ENCODE measurements at regions not wholly inside any gene's neighbourhood (a gene's known extent, or its start where the extent isn't known, plus 50 kb on each side); places are given as distances from the start of the nearest gene placed in this dataset.
"Not testable (repeated sequence)": the region's sequence is repeated elsewhere in the genome, so short reads cannot be mapped to it uniquely, and the experiment has no call there.

DNA sequence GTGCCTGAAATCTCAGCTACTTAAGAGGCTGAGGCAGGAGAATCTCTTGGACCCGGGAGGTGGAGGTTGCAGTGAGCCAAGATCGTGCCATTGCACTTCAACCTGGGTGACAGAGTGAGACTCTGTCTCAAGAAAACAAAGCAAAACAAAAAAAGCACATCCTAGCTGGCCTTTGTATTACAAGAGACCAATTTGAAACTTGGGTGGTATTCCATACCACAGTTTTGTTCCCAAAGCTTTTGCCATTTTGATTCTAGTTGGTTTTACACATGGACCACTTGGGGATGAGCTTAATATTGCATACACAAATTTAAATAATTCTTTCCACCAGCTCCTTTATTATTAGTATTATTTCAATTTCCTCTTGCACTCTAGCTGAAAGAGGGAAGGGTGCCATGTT lies 276.9 kb upstream of the SLC16A7 start:
- Mint-ChIP-seq H3K27ac (no peak overlapping the region), H3K27me3 (ENCODE audit: low read depth) (no peaks in the 10 kb centered on the region), H3K4me1 (ENCODE audit: low read depth) (no peaks in the 10 kb centered on the region)

DNA sequence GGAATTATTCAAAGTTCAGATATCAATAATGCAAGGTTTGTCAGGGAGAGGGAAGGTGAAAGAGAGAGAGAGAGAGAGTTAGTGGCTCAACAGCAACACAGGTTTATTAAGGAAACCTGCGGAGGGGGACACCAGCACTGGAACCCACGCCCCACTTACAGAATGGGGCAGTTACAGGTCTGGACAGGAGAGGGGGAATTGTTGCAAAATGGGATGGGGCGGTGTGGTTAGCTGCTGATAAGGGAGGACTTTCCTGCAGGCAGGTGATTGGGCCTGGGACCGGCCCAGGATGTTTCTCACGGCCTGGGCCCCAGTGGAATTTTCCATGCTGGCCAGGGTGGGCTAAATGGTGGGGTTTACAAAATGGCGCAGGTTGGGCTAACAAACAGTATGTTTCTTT lies 278.2 kb upstream of the SLC16A7 start:
- Mint-ChIP-seq H3K4me3 (no peak overlapping the region), H3K27me3 (ENCODE audit: low read depth) (no peaks in the 10 kb centered on the region), H3K4me1 (ENCODE audit: low read depth) (no peaks in the 10 kb centered on the region), H3K27ac (no peak overlapping the region), H3K9me3 (peaks cover 0 to 4% of the 10 kb centered on the region in 2 donors), H3K36me3 (ENCODE audit: insufficient read depth in 2 of 2) (no peaks in the 10 kb centered on the region)
- ATAC-seq (replicated peaks in 1 of 2) (no peak), DNase-seq (no peak)

More for the DNA sequence above, 276.9 kb upstream of the SLC16A7 start:
- H3K36me3 Mint-ChIP-seq (ENCODE audit: insufficient read depth in 2 of 2) = no peaks in the 10 kb centered on the region
- no peak overlapping the region for H3K4me3 Mint-ChIP-seq
- no peak for DNase-seq
- ATAC-seq (replicated peaks in 1 of 2) = no peak
- no peaks in the 10 kb centered on the region for H3K9me3 Mint-ChIP-seq

DNA sequence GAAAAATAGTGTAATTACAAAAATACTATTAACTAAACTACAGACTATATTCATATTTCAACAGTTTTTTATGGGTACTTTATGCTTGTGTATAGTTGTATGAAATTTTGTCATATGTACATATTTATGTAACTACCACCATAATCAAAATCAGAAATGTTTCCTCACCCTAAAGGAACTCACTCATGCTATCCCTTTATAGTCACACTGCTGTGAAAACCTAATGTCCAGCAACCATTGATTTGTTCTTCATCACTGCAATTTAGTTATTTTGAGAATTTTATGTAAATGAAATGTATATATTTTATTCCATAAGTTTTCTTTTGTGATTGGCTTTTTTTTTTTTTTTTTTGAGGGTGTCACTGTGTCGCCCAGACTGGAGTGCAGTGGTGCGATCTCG lies 278.9 kb upstream of the SLC16A7 start:
- no peak for DNase-seq
- Mint-ChIP-seq H3K4me1 (ENCODE audit: low read depth) (no peaks in the 10 kb centered on the region), H3K27me3 (ENCODE audit: low read depth) (no peaks in the 10 kb centered on the region), H3K4me3 (no peak overlapping the region), H3K27ac (no peak overlapping the region), H3K9me3 (peaks cover 3 to 4% of the 10 kb centered on the region in 2 donors), H3K36me3 (ENCODE audit: insufficient read depth in 2 of 2) (no peaks in the 10 kb centered on the region)
- ATAC-seq (replicated peaks in 1 of 2) = no peak

DNA sequence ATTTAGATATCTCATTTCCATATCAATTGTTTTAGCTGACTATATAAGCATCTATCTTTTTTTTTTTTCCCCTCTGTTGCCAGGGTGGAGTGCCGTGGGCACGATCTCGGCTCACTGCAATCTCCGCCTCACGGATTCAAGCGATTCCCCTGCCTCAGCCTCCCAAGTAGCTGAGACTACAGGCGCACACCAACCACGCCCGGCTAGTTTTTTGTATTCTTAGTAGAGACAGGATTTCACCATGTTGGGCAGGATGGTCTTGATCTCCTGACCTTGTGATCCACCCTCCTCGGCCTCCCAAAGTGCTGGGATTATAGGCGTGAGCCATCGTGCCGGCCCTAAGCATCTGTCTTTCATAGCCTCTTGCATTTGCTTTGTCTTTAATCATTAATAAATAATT lies 279.5 kb upstream of the SLC16A7 start:
- not testable (repeated sequence) for H3K4me1 Mint-ChIP-seq (ENCODE audit: low read depth); H3K27ac Mint-ChIP-seq; H3K4me3 Mint-ChIP-seq; H3K27me3 Mint-ChIP-seq (ENCODE audit: low read depth); ATAC-seq (replicated peaks in 1 of 2); DNase-seq; H3K36me3 Mint-ChIP-seq (ENCODE audit: insufficient read depth in 2 of 2)
- peaks cover 7 to 10% of the 10 kb centered on the region in 2 donors for H3K9me3 Mint-ChIP-seq

DNA sequence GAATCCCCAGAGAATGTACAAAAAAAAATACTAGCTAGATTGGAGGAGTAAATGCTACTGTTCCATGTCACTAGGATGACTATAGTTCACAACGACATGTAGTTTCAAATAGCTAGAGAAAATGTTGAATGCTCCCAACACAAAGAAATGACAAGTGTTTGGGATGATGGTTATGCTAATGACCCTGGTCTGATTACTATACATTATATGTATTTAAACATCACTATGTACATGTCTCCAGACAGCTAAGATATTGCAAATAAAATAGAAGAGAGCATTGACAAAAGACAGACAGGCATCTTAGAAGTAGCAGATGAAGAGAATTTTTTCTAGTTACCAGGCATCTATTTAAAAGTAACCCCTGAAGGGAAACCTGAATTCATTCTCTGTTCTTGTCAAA lies 281.6 kb upstream of the SLC16A7 start:
- Mint-ChIP-seq H3K27me3 (ENCODE audit: low read depth) (no peaks in the 10 kb centered on the region), H3K9me3 (peaks cover 9 to 12% of the 10 kb centered on the region in 2 donors), H3K4me3 (no peak overlapping the region), H3K27ac (no peak overlapping the region), H3K4me1 (ENCODE audit: low read depth) (no peaks in the 10 kb centered on the region), H3K36me3 (ENCODE audit: insufficient read depth in 2 of 2) (peaks cover 0 to 2% of the 10 kb centered on the region in 2 donors)
- no peak for DNase-seq
- ATAC-seq (replicated peaks in 1 of 2) = no peak

DNA sequence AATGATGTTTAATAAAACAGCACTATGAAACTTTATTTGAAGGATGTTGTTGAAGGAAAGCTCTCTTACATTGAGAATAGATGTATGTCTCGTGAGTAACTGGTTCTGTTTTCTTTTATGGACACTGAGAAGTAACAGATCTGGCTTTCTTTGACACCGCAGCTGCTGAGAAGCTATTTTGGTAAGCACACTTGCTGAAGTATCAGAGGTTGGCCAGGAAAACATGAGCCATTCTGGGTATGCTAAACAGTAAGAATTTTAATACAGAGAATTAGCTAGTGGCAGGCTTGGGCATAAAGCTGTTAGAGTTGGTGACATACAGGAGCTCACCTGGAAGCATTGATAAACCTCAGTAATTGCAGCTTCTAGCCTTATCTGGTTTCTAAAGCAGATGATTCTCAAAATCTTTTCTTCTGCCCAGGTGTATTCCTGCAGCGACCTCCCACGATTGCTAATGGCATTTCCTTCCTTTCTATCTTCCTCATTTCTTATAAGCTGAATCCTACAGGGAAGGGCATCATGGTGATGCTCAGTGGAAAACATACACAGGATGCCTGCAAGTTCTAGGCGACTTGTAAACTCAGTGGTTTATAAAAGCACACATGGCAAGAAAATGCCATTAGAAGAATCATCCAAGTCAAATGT lies 291.6 kb upstream of the SLC16A7 start:
- ATAC-seq (replicated peaks in 1 of 2) = no peak

DNA sequence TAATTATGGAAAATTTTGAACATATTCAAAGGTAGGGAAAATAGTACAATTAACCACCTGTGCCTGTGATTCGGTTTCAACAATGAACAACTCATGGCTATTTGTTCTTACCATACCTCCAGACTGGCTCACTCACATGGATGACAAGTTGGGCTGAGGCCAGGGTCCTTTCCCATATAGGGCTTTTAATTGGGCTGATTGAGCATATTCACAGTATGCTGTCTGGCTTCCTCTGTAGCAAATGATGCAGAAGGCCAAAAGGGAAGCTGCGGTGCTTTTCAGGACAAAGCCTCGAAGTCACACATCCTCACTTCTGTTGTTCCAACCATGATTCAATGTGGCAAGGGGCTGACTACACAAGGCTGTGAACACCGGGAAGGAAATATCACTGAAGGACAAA lies 297.5 kb upstream of the SLC16A7 start:
- peaks cover 7 to 9% of the 10 kb centered on the region in 2 donors for H3K9me3 Mint-ChIP-seq
- DNase-seq = no peak
- no peak overlapping the region for H3K27ac Mint-ChIP-seq
- H3K27me3 Mint-ChIP-seq (ENCODE audit: low read depth) = no peaks in the 10 kb centered on the region
- no peaks in the 10 kb centered on the region for H3K36me3 Mint-ChIP-seq (ENCODE audit: insufficient read depth in 2 of 2)
- no peak overlapping the region for H3K4me3 Mint-ChIP-seq
- ATAC-seq (replicated peaks in 1 of 2) = no peak
- H3K4me1 Mint-ChIP-seq (ENCODE audit: low read depth) = no peaks in the 10 kb centered on the region

More for the DNA sequence above, 291.6 kb upstream of the SLC16A7 start:
- no peak overlapping the region for H3K27ac Mint-ChIP-seq
- no peaks in the 10 kb centered on the region for H3K36me3 Mint-ChIP-seq (ENCODE audit: insufficient read depth in 2 of 2)
- peaks cover 3 to 9% of the 10 kb centered on the region in 2 donors for H3K9me3 Mint-ChIP-seq
- DNase-seq = no peak
- no peaks in the 10 kb centered on the region for H3K4me1 Mint-ChIP-seq (ENCODE audit: low read depth)
- no peaks in the 10 kb centered on the region for H3K27me3 Mint-ChIP-seq (ENCODE audit: low read depth)
- no peak overlapping the region for H3K4me3 Mint-ChIP-seq

DNA sequence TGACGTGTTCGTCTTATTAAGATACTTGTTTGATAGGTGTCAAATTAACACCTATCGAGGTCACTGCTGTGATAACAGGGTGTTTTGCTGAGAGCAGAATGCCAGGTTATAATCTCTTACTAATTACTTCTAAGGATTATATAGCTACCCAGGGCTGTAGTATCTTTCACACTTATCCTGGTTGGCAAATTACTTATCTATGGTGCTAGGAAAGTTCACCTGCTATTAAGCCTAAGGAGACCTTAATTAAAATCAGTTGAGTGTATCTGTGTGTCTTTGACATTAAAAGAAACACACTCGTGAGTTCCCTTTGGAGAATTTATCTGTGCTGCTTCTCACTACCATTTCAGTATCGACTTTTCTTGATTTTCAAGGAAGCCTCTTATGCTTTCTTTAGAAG lies 301.6 kb upstream of the SLC16A7 start:
- Mint-ChIP-seq H3K9me3 (peaks cover 0 to 4% of the 10 kb centered on the region in 2 donors), H3K4me1 (ENCODE audit: low read depth) (no peaks in the 10 kb centered on the region), H3K27me3 (ENCODE audit: low read depth) (no peaks in the 10 kb centered on the region), H3K27ac (no peak overlapping the region), H3K4me3 (no peak overlapping the region), H3K36me3 (ENCODE audit: insufficient read depth in 2 of 2) (no peaks in the 10 kb centered on the region)
- DNase-seq (no peak), ATAC-seq (replicated peaks in 1 of 2) (no peak)

DNA sequence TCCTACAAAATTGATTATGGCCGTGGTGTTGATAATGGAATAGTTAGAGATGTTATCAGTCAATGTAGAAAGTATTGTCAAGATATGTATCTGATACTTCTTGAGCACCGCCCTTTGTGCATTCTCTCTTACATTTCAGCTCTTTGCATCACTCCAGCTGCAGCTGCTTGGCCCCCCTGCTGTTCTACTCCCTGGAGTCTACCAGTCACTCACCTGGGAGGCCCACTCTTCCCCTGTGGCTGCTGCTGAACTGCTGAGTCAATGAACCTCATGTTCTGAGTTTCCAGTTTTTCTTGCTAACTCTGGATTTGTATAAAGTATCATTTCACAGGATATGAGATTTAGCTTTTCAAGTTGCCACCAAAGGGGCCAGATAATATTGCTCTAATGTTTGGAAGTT lies 312.8 kb upstream of the SLC16A7 start:
- peaks cover 0 to 1% of the 10 kb centered on the region in 2 donors for H3K9me3 Mint-ChIP-seq
- no peaks in the 10 kb centered on the region for H3K36me3 Mint-ChIP-seq (ENCODE audit: insufficient read depth in 2 of 2)
- ATAC-seq (replicated peaks in 1 of 2) (no peak), DNase-seq (no peak)
- H3K27me3 Mint-ChIP-seq (ENCODE audit: low read depth) = no peaks in the 10 kb centered on the region
- H3K4me1 Mint-ChIP-seq (ENCODE audit: low read depth) = no peaks in the 10 kb centered on the region
- no peak overlapping the region for H3K4me3 Mint-ChIP-seq
- H3K27ac Mint-ChIP-seq = no peak overlapping the region

DNA sequence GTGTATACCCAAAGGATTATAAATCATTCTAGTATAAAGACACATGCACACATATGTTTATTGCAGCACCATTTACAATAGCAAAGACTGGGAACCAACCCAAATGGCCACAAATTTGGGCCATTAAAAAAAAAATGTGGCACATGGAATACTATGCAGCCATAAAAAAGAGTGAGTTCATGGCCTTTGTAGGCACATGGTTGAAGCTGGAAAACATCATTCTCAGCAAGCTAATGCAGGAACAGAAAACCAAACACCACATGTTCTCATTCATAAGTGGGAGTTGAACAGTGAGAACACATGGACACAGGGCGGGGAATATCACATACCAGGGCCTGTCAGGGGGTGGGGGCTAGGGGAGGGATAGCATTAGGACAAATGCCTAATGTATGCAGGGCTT lies 322.3 kb upstream of the SLC16A7 start:
- H3K4me3 Mint-ChIP-seq; H3K4me1 Mint-ChIP-seq (ENCODE audit: low read depth); H3K27ac Mint-ChIP-seq; H3K27me3 Mint-ChIP-seq (ENCODE audit: low read depth); DNase-seq; ATAC-seq (replicated peaks in 1 of 2); H3K36me3 Mint-ChIP-seq (ENCODE audit: insufficient read depth in 2 of 2): not testable (repeated sequence)
- peaks cover 7 to 12% of the 10 kb centered on the region in 2 donors for H3K9me3 Mint-ChIP-seq

DNA sequence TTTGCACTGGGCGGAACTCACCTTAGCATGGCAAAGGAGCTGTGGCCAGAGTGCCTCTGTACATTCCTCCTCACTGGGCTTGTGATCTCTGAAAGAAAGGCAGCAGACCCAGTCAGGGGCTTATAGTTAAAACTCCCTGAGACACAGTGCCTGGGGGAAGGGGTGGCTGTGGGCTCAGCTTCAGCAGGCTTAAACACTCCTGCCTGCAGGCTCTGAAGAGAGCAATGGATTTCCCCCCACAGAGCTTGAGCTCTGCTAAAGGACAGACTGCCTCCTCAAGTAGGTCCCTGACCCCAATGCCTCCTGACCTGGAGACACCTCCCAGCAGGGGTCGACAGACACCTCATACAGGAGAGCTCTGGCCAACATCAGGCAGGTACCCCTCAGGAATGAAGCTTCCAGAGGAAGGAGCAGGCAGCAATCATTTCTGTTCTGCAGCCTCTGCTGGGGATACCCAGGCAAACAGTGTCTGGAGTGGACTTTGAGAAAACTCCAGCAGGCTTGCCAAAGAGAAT lies 327.5 kb upstream of the SLC16A7 start:
- H3K4me3 Mint-ChIP-seq = no peak overlapping the region

DNA sequence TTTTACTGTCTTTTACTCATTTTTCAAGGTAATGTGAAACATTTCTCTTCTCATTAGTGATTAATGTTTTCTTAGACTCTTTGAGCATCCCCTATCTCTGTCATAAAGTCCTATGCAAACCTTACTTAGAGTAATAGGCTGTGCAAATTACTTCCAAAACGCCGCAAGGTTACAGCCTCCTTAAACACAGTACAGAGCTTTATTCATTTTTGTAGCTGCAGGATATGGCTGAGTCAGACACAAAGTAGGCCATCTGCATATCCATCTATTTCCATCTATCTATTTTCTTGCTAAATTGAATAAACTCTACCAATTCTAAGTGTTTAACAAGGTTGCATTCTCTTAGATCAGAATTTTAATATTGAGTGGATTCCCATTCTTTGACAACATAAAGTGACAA lies 335.6 kb upstream of the SLC16A7 start:
- no peaks in the 10 kb centered on the region for H3K36me3 Mint-ChIP-seq (ENCODE audit: insufficient read depth in 2 of 2)
- no peaks in the 10 kb centered on the region for H3K9me3 Mint-ChIP-seq
- DNase-seq (no peak), ATAC-seq (replicated peaks in 1 of 2) (no peak)
- no peak overlapping the region for H3K4me3 Mint-ChIP-seq
- H3K27ac Mint-ChIP-seq = no peak overlapping the region
- H3K4me1 Mint-ChIP-seq (ENCODE audit: low read depth) = no peaks in the 10 kb centered on the region
- H3K27me3 Mint-ChIP-seq (ENCODE audit: low read depth) = no peaks in the 10 kb centered on the region

More for the DNA sequence above, 327.5 kb upstream of the SLC16A7 start:
- Mint-ChIP-seq H3K4me1 (ENCODE audit: low read depth) (no peaks in the 10 kb centered on the region), H3K36me3 (ENCODE audit: insufficient read depth in 2 of 2) (peaks cover 0 to 2% of the 10 kb centered on the region in 2 donors), H3K27me3 (ENCODE audit: low read depth) (no peaks in the 10 kb centered on the region), H3K9me3 (peaks cover 5 to 12% of the 10 kb centered on the region in 2 donors), H3K27ac (no peak overlapping the region)
- no peak for DNase-seq
- no peak for ATAC-seq (replicated peaks in 1 of 2)

DNA sequence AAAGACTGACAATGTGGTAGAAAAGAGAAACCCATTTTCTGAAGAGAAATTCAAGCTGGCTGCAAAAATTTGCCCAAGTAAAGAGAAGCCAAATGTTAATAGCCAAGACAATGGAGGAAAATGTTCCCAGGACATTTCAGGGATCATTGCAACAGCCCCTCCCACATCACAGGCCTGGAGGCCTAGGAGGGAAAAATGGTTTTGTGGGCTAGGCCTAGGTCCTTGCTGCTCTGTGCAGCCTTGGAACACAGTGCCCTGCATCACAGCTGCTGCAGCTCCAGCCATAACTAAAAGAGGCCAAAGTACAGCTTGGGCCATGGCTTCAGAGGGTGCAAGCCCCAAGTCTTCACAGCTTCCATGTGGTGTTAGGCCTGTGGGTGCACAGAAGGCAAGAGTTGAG lies 332.4 kb upstream of the LRIG3 start:
- H3K36me3 Mint-ChIP-seq (ENCODE audit: insufficient read depth in 2 of 2) = peaks cover 1 to 4% of the 10 kb centered on the region in 2 donors
- no peaks in the 10 kb centered on the region for H3K27me3 Mint-ChIP-seq (ENCODE audit: low read depth)
- ATAC-seq (replicated peaks in 1 of 2) (no peak), DNase-seq (no peak)
- H3K9me3 Mint-ChIP-seq = peaks cover 2 to 14% of the 10 kb centered on the region in 2 donors
- no peak overlapping the region for H3K27ac Mint-ChIP-seq
- no peak overlapping the region for H3K4me3 Mint-ChIP-seq
- no peaks in the 10 kb centered on the region for H3K4me1 Mint-ChIP-seq (ENCODE audit: low read depth)

DNA sequence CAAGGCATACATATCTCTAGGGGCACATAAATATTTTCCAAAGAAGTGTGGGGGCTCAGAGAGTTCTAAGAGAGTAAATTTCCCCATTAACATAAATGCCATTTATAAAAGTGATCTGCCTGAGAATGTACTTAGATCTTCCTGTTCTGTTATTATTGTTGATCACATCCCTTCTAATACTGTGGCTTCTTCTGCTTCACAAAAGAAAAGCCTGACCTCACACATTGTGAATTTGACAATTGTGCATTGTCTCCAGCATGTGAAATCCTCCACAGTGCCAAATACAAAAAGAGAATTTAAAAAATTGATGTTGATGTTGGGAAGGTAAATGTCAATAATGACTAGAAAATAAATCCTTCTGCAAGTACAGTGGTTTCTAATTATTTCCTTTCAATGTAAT lies 330.5 kb upstream of the LRIG3 start:
- ATAC-seq (replicated peaks in 1 of 2) = no peak
- Mint-ChIP-seq H3K36me3 (ENCODE audit: insufficient read depth in 2 of 2) (peaks cover 1 to 4% of the 10 kb centered on the region in 2 donors), H3K9me3 (peaks cover 2 to 14% of the 10 kb centered on the region in 2 donors), H3K4me1 (ENCODE audit: low read depth) (no peaks in the 10 kb centered on the region), H3K4me3 (no peak overlapping the region), H3K27me3 (ENCODE audit: low read depth) (no peaks in the 10 kb centered on the region), H3K27ac (no peak overlapping the region)
- DNase-seq = no peak
